ENCODE measurements at regions not wholly inside any gene's neighbourhood (a gene's known extent, or its start where the extent isn't known, plus 50 kb on each side); places are given as distances from the start of the nearest gene placed in this dataset.

DNA sequence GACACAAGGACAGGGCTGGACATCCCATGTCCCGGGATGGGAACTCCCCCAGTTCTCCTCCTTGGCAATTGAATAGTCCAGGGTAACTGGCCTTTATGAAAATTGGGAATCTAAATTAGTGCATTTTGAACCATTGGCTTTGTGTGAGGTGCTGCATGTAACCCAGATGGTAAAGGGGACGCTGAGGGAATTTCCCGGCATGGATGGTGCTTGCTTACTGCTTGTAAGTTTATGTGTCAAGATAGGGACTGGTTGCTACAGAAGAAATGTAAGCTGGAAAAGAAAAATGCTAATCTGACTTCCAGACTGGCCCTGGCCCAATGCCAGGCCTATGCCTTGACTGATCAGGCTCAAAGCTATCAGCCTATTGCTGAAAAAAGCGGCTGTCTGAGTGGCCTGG is 1096.7 kb upstream of the DDX18 start:
- H3K56ac ChIP-seq (replicated peaks; ENCODE audit: insufficient read length, low read depth, low read length), result no peak overlapping the region
- ChIA-PET POLR2A (ENCODE audit: partially characterized antibody) (no interaction called here), CTCF (ENCODE audit: partially characterized antibody) (interaction anchor here (0.5 to 0.9 kb wide), 2 partner anchors 144 to 245 kb away, joined by 3 to 4 read pairs; no protein-coding TSS in a partner anchor)
- no peak overlapping the region for H2BK12ac ChIP-seq (ENCODE audit: low read depth, low read length)
- H3K23ac ChIP-seq (ENCODE audit: insufficient read length), result no peak overlapping the region
- H3K14ac ChIP-seq (ENCODE audit: insufficient read length), result no peak overlapping the region
- H3K4me3 ChIP-seq (ENCODE audit: extremely low read depth in 1 of 4, insufficient read depth in 2 of 4, low read depth in 3 of 4, low read length in 4 of 4), result no peak overlapping the region
- H2BK15ac ChIP-seq (ENCODE audit: low read length), result no peak overlapping the region
- no peak for FAIRE-seq
- H3K79me2 ChIP-seq (ENCODE audit: control insufficient read depth in 1 of 2, insufficient read depth in 2 of 2, low read length in 2 of 2), result no peaks in the 10 kb centered on the region
- WGBS, 2 experiments (ENCODE audit: extremely low coverage in 1 of 2, insufficient coverage in 1 of 2, insufficient read length in 1 of 2, insufficient replicate concordance in 2 of 2, low coverage in 1 of 2, low lambda C conversion rate in 2 of 2, missing lambda C conversion rate in 1 of 2), result 91% methylated on average over 4 of the region's 4 CpGs; no CpG with 5 or more reads in 1 of the 2 experiments
- H3K23me2 ChIP-seq (ENCODE audit: low read depth, low read length), result no peaks in the 10 kb centered on the region
- H2AK5ac ChIP-seq (ENCODE audit: low read depth, low read length), result no peak overlapping the region
- H3K4me1 ChIP-seq (replicated peaks in 1 of 4; ENCODE audit: control insufficient read depth in 3 of 4, insufficient read depth in 4 of 4, low read length in 3 of 4), result no peaks in the 10 kb centered on the region
- no peak for DNase-seq (ENCODE audit: low read depth in 1 of 2, low spot score in 2 of 2)
- no peak overlapping the region for H3K18ac ChIP-seq (ENCODE audit: extremely low read depth, low read length)
- H2BK5ac ChIP-seq (ENCODE audit: low read depth, low read length), result no peak overlapping the region
- no peaks in the 10 kb centered on the region for H3K79me1 ChIP-seq (ENCODE audit: low read depth, low read length)
- H3K4me2 ChIP-seq (ENCODE audit: insufficient read depth in 1 of 2, low read depth in 2 of 2, low read length in 2 of 2), result no peak overlapping the region
- no peaks in the 10 kb centered on the region for H3K36me3 ChIP-seq (ENCODE audit: control insufficient read depth in 2 of 4, insufficient read depth in 4 of 4, low read length in 3 of 4)
- H3K4ac ChIP-seq (replicated peaks; ENCODE audit: insufficient read length, low read depth, low read length), result no peak overlapping the region
- no peak overlapping the region for H3K27ac ChIP-seq (ENCODE audit: low read depth, low read length)
- no peaks in the 10 kb centered on the region for H4K20me1 ChIP-seq (replicated peaks in 1 of 2; ENCODE audit: control insufficient read depth in 1 of 2, insufficient read depth in 2 of 2, low read length in 2 of 2)
- no peak overlapping the region for H4K8ac ChIP-seq (ENCODE audit: extremely low read depth, insufficient read depth, low read length)
- no peaks in the 10 kb centered on the region; a peak in 1 of 4 replicates for H3K9me3 ChIP-seq (ENCODE audit: insufficient read depth in 2 of 2, low read depth in 1 of 2, low read length in 1 of 2)
- no peak overlapping the region for H4K91ac ChIP-seq (replicated peaks; ENCODE audit: insufficient read length, low read length)
- H2BK20ac ChIP-seq (ENCODE audit: low read length), result no peak overlapping the region
- no peak overlapping the region for H4K5ac ChIP-seq (ENCODE audit: insufficient read length, low read depth, low read length)
- no peak overlapping the region for H3K9ac ChIP-seq (replicated peaks in 1 of 4; ENCODE audit: extremely low read depth in 1 of 4, low read depth in 3 of 4, low read length in 3 of 4)
- no peak overlapping the region for H2AFZ ChIP-seq (ENCODE audit: low read length)
- H3K27me3 ChIP-seq (replicated peaks in 1 of 4; ENCODE audit: control insufficient read depth in 3 of 4, extremely low read depth in 1 of 4, insufficient read depth in 3 of 4, low read length in 3 of 4), result no peaks in the 10 kb centered on the region
- H2BK120ac ChIP-seq (replicated peaks; ENCODE audit: low read depth, low read length), result no peak overlapping the region
- TF ChIP-seq KDM1A (IDR thresholded peaks at IDR 0.05; ENCODE audit: borderline replicate concordance, low read length) (no peak), KDM5A (IDR thresholded peaks at IDR 0.05; ENCODE audit: low read length) (no peak), EZH2 (IDR thresholded peaks at IDR 0.05; ENCODE audit: low read depth, low read length, severe bottlenecking) (no peak), SP4 (IDR thresholded peaks at IDR 0.05; ENCODE audit: low read length) (no peak), TBP (IDR thresholded peaks at IDR 0.05; ENCODE audit: low read depth, low read length) (no peak), EGR1 (IDR thresholded peaks at IDR 0.05; ENCODE audit: borderline replicate concordance, low read depth, low read length) (no peak), RFX5 (IDR thresholded peaks at IDR 0.05; ENCODE audit: borderline replicate concordance, low read depth, low read length) (no peak)
- TF ChIP-seq, protein P1, sequence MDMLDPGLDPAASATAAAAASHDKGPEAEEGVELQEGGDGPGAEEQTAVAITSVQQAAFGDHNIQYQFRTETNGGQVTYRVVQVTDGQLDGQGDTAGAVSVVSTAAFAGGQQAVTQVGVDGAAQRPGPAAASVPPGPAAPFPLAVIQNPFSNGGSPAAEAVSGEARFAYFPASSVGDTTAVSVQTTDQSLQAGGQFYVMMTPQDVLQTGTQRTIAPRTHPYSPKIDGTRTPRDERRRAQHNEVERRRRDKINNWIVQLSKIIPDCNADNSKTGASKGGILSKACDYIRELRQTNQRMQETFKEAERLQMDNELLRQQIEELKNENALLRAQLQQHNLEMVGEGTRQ (IDR thresholded peaks at IDR 0.05; ENCODE audit: low read length), result no peak
